Activated CD4-positive, alpha-beta T cell treated with anti-CD3 and anti-CD28 coated beads for 48 hours (primary cell): ENCODE measurements at regions not wholly inside any gene's neighbourhood (a gene's known extent, or its start where the extent isn't known, plus 50 kb on each side); places are given as distances from the start of the nearest gene placed in this dataset.
"Not testable (repeated sequence)": the region's sequence is repeated elsewhere in the genome, so short reads cannot be mapped to it uniquely, and the experiment has no call there.

ENCODE experiments used
- DNase-seq: peaks from one replicate; pipeline ENCODE4 v3.0.0-alpha.2; 2020

GRCh38 chr2:18063826-18064470, 185.5 kb downstream of the KCNS3 start:
- DNase-seq: no peak

GRCh38 chr2:18062892-18063291, 184.4 kb downstream of the KCNS3 start:
- no peak for DNase-seq

GRCh38 chr2:18061717-18062116, 183.2 kb downstream of the KCNS3 start:
- DNase-seq: no peak

GRCh38 chr2:18057657-18058056, 179.2 kb downstream of the KCNS3 start:
- DNase-seq: no peak

- DNase-seq: no peak
These were observed 176.8 kb downstream of the KCNS3 start for GRCh38 chr2:18055290-18055689.

- DNase-seq: no peak
These were observed 171.5 kb downstream of the KCNS3 start for GRCh38 chr2:18050001-18050400.

GRCh38 chr2:18049325-18049724, 170.9 kb downstream of the KCNS3 start:
- DNase-seq: no peak

- no peak for DNase-seq
These were observed 169.6 kb downstream of the KCNS3 start for GRCh38 chr2:18047896-18048657.

- DNase-seq: no peak
These were observed 168.7 kb downstream of the KCNS3 start for GRCh38 chr2:18047213-18047611.

GRCh38 chr2:18046558-18047212, 168.2 kb downstream of the KCNS3 start:
- DNase-seq: no peak

GRCh38 chr2:18046017-18046416, 167.6 kb downstream of the KCNS3 start:
- no peak for DNase-seq

GRCh38 chr2:18045230-18045629, 166.8 kb downstream of the KCNS3 start:
- no peak for DNase-seq

GRCh38 chr2:18017381-18017780, 138.9 kb downstream of the KCNS3 start:
- not testable (repeated sequence) for DNase-seq

GRCh38 chr2:18009891-18010290, 131.4 kb downstream of the KCNS3 start:
- DNase-seq: no peak

GRCh38 chr2:18005411-18005810, 126.9 kb downstream of the KCNS3 start:
- no peak for DNase-seq

- DNase-seq: no peak
These were observed 123.2 kb downstream of the KCNS3 start for GRCh38 chr2:18001671-18002070.

- no peak for DNase-seq
These were observed 118.5 kb downstream of the KCNS3 start for GRCh38 chr2:17996978-17997377.

- DNase-seq: no peak
These were observed 117.1 kb downstream of the KCNS3 start for GRCh38 chr2:17995593-17995992.
